SU-DHL-6 (cell line): ENCODE measurements at regions not wholly inside any gene's neighbourhood (a gene's known extent, or its start where the extent isn't known, plus 50 kb on each side); places are given as distances from the start of the nearest gene placed in this dataset.

Experiments
- EZH2phosphoT487 ChIP-seq: fragments of 200-600 bp; sonication (generic), shearing (Covaris generic); conservative IDR thresholded peaks from 2 replicates; pipeline ENCODE4 v1.6.1; 2018; ENCODE audit warnings: mild to moderate bottlenecking, antibody characterized with exemption, low read length, moderate library complexity, mixed read lengths
- TF ChIP-seq, protein P1 (sequence below): fragments of 200-600 bp; sonication (generic); IDR thresholded peaks from one replicate; pipeline ENCODE4 v1.5.1; 2017; ENCODE audit warnings: antibody characterized with exemption, mild to moderate bottlenecking, low read length, moderate library complexity; ENCODE audit not compliant: insufficient read depth, poor library complexity, severe bottlenecking

DNA sequence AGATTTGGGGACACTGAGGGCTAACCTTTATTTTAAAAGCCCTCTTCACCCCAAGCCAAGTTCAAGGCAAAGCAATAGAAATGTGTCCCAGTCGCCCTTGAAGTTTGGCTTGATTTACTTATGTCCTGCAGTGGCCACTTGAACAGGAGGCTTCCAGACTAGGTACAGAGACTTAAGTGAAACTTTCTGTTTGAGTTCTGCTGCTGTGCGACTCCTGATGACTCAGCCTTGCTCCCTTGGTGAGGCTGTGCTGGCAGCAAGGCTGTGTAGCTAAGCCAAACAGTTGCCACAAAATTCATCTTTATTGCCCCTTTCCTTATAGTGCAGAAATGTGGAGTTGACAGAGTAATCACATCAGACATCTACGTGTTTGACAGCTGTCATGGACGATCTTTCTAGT is 68.8 kb upstream of the NTRK2 start:
- TF ChIP-seq, protein P1, sequence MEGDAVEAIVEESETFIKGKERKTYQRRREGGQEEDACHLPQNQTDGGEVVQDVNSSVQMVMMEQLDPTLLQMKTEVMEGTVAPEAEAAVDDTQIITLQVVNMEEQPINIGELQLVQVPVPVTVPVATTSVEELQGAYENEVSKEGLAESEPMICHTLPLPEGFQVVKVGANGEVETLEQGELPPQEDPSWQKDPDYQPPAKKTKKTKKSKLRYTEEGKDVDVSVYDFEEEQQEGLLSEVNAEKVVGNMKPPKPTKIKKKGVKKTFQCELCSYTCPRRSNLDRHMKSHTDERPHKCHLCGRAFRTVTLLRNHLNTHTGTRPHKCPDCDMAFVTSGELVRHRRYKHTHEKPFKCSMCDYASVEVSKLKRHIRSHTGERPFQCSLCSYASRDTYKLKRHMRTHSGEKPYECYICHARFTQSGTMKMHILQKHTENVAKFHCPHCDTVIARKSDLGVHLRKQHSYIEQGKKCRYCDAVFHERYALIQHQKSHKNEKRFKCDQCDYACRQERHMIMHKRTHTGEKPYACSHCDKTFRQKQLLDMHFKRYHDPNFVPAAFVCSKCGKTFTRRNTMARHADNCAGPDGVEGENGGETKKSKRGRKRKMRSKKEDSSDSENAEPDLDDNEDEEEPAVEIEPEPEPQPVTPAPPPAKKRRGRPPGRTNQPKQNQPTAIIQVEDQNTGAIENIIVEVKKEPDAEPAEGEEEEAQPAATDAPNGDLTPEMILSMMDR, result no peak
- TF ChIP-seq EZH2phosphoT487, result no peak
